Stimulated activated CD4-positive, alpha-beta T cell treated with anti-CD3 and anti-CD28 coated beads, Interleukin-12 subunit alpha, Interleukin-12 subunit beta, amount 100 ng/mL, for 4 hours (primary cell): ENCODE measurements at regions not wholly inside any gene's neighbourhood (a gene's known extent, or its start where the extent isn't known, plus 50 kb on each side); places are given as distances from the start of the nearest gene placed in this dataset.

ENCODE experiments used
- DNase-seq: peaks from one replicate; pipeline ENCODE4 v3.0.0-alpha.2; 2020

DNA sequence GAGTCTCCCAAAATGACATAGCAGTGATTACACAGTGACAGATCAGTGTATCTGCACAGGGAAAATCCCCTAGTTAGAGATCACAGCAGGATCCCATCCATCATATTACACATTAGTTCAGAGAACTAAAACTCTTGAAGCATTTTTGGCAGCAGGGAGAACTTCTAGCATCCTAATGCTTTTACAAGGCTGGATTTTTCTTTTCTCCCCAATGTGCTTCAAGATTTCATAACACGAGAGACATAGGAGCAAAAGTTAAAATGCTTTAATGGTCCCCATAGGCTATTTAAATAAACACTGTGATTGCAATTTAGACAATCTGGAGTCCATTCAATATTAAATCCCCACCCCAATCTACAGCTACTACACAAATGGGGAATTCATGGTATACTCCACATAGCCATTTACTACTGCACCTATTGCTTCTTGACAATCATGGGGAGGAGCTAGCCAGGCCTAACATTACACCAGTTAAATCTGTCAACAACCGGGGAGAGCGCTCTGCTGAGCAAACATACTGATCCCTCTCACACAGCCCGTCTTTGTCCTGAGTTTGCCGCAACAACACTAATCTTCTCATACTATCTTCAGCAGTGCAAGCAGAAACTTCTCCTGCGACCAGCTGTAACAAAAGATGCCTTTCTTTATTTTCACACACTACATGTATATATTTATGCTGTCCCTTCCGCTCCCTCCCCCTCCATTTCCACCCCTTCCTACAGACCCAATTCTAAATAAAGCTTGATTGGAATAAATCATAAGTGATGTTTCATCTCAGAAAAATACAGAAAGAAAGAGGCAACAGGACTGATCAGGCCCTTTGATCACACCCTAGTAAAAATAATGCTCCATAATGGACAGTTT, 120.3 kb upstream of the SOX5 start:
- DNase-seq: no peak

DNA sequence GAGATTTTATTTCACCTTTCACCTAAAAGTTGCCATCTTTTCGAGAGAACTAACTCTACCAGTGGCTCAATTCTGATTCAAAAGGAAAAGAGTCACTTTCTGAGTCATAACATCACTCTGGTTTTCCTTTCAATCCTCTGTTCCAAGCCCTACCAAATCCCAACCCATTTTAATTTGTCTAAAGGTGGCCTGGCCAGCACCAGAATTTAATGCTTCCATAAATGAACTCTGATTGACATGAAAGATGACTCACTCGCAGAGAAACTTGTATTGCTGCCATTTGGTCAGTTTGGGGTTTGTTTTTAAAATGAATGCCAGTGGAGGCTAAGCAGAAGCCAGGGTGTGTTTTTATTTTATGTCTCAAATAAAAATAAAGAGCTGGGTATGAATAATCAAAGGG, 117.4 kb upstream of the SOX5 start:
- DNase-seq: no peak

GRCh38 chr12:24066097-24066496, 116.6 kb upstream of the SOX5 start:
- DNase-seq: no peak

GRCh38 chr12:24062642-24063245, 113.3 kb upstream of the SOX5 start:
- no peak for DNase-seq

DNA sequence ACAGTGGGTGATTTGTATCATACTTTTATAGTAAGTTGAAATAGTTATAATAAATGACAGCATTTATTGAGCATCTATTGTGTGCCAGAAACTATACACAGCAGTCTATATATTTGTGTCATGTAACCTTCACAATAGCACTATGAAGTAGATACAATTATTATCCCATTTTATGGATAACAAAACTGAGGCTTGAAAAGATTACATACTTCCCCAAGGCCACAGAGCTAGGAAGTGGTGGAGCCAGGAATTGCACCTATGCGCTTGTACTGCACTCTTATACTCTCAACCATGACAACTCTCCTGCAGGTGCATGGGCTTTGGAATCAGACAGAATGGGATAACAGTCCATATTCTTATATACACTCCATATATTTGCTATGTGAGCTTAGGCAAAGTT, 110.6 kb upstream of the SOX5 start:
- no peak for DNase-seq

GRCh38 chr12:24057920-24058476, 108.5 kb upstream of the SOX5 start:
- no peak for DNase-seq

DNA sequence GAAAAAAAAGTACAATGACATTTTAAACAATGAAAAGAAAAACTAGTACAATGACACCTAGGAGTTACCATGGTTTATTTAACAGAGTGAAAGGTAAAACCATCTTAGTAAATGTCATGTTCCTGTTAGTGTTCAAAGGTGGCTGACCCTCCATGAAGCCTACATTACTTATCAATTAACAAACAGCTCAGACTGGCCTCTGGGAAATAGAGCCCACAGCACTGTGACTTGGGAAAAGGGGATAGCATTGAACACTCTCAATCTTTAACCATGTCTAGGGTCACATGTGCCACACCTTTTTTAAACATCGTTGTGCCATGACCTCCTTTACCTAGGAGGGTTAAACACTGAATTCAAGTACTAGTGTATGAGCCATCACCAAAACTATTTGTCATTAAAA, 106.3 kb upstream of the SOX5 start:
- DNase-seq: no peak

DNA sequence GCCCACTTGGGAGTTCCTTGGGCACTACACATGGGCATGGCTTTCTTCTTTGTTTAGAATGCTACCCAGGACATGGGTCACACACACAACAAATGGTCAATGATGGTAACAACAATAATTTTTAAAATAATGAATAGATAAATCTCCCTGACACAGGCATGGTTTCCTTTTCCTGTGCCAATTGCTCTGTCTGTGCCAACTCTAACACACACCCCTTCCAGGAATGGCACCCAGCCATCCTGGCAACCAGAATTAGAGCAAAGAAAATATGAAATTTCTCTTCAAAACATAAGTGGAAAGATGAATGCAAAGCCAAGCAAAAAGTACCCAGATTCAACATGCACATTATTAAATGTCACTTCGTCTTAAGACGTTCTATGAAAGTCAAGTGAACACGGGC, 104.9 kb upstream of the SOX5 start:
- DNase-seq: no peak

DNA sequence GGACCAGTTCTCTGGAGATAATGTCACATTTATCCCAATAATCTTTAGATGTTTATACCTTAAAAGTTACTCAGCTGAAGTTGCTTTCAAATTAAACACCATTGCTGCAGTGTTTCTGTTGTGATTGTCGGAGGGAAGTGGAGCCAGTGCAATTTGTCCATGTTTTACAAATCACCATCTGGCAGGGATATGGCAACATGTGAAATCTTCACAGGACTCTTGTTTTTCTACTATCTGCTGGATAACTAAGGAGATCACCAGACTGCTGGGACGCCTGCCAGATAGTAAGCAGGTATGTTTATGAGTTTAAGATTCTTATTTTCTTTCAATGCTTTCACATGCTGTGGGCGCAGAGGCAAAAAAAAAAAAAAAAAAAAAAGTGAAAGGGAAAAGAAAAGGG, 100.3 kb upstream of the SOX5 start:
- no peak for DNase-seq

DNA sequence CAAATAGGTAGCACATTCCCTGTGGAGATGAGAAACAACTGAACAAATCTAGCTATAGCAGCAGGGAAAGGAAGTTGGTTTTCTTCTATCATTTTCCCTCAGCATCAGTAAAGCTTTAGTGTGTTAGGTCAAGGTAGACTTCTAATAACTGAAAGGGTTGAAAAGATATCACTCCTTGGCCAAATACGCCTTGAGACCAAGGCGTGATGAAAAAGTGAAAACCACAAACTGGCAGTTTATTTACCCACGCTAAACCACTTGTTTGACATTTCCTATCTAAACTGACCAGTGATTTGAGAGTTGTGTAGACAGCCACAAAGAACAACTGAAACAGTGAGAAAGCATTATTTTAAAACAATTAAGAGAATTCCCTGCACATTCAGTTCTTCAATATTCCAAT, 99.6 kb upstream of the SOX5 start:
- DNase-seq: no peak

- no peak for DNase-seq
Measured at GRCh38 chr12:24048446-24048845, 99.0 kb upstream of the SOX5 start.

DNA sequence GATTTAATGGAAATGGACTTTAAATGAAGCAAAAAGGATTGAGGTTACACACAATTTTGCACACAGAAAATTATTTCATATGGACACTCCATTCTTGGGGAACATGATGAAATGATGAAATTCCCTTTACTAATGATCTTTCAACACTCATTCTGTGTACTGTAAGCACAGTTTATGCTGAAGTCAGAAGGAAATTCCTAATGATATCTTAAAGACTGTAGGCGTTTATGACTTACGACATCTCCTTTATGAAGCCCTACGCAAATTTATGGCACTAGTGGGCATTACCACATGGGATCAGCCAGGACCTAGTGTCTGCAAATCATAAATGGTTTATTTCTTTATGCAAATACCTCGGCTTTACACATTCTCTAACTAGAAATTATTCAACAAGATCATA, 97.9 kb upstream of the SOX5 start:
- DNase-seq: no peak

DNA sequence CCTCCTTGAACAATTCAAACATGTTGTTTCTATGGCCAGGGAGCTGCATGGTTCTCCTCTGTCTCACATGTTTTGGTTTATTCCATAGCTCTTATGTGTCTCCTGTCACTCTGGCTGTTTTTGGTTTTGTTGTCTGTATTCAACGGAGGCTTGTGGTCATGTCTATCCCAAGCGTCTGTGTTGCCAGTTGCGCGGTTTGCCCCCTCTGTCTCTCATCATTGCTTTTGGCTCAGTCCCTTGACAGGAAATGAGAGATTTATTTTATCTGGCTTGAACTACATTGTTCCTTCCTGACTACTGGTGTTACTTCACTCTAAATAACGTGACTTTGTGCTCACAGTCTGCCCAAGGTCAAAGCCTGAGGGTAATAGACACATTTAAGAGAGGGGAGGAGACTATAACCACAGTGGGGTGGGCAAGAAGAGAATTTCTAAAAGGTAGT, 96.4 kb upstream of the SOX5 start:
- no peak for DNase-seq

- DNase-seq: no peak
Measured at GRCh38 chr12:24044941-24045703, 95.7 kb upstream of the SOX5 start.

DNA sequence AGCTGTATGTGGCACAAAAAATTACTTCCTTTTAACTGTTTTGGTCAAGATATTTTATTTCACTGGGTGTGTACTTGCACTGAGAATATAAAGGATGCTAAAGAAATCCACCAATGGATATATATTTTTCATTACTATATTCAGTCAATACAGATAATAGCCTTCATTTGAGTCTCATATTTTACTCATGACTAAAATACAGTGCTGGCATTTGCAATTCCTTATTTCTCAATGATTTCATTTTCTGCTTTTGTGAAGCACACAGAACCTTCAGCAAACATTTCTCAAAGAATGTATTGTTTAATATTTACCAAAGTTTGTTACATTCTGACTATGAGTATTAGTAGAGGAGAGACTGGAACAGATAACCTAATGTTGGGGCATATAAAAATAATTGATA, 93.2 kb upstream of the SOX5 start:
- no peak for DNase-seq

DNA sequence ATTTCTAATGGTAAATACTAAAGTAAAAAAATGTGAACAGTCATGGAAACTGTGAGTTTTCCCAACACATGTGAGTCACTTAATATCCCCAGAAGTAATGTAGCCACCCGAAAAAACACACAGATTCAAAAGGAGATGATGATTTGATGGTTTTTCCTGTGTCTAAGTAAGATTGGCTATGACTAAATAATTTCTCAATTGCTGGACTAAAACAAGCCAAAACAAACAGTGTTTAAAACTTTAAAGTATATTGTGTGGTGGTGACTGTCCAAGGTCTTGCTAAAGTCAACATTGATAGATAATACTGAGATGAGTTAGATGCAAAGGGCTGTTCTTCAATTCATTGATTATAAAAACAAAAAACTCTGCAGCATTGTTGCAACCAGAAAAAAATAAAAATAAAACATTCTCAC, 89.6 kb upstream of the SOX5 start:
- no peak for DNase-seq

DNA sequence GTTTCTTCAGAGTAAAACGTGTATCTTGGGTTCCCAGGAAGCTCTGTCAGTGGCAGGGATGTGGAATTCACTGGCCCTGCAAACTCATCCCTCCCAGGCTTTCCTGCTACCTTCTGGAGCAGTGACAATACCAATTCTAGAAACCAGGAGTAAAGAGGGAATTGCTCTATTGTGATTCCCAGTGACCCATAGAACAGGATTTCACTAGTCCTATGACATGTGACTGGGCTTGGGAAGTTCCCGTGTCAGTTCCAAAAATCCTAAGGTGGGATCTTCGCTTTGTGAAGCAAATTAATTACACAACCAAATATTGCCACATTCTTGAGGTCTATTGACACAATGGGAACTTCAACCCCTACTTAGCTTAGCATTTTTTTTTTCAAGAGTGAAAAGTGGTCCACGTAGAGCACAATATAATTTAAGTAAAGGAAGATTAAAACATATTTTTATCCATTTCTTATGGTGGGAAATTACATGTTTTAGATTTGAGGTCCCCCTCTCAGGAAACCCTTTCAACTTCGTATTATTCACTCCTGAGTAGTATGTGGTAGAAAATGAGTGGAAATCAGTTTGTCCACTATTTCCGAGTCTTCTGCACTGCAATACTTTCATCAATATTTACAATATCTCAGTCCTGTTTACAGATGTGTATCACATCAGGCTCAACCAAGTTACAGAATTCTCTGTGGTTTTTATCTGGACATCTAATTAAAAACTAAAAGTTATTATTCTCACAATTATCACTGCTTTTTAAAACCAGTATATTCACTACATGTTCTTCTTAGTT, 88.9 kb upstream of the SOX5 start:
- no peak for DNase-seq

- no peak for DNase-seq
Measured at GRCh38 chr12:24036438-24037216, 87.2 kb upstream of the SOX5 start.

DNA sequence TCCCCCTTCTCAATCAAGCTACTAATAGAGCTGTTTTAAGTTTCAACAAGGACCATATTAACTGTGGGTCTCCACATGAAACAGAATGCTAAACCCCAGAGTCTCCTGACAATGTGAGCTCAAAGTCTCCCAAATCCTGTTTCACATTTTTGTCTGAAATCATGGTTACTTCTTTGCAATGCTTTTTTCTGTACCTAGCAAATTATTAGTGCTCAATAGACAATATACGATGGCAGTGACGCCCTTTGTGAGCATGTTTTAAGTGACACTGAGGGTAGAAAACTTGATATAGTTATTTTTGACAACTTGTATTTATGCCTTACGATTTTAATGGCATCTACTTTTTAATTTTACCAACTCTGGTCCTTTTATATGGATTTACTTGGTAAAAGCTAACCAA, 85.4 kb upstream of the SOX5 start:
- no peak for DNase-seq

DNA sequence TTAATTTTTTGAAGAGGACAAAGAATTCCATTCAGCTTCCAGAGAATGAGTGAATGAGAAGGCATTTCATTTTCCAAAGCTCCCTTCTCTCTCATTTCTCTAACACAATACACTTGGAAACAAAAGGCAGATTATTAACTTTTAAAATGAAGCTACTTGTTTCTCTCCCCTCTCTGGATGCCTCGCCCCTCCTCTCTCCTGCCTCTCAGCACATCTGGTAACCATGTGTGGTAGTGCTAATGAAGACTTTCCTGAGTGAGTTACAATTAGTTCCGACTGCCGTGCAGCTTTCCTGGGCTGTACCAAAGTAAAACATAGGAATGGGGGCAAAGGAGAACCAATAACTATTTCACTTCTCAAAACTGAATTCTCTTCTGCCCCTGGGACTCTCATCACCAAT, 84.7 kb upstream of the SOX5 start:
- DNase-seq: no peak

DNA sequence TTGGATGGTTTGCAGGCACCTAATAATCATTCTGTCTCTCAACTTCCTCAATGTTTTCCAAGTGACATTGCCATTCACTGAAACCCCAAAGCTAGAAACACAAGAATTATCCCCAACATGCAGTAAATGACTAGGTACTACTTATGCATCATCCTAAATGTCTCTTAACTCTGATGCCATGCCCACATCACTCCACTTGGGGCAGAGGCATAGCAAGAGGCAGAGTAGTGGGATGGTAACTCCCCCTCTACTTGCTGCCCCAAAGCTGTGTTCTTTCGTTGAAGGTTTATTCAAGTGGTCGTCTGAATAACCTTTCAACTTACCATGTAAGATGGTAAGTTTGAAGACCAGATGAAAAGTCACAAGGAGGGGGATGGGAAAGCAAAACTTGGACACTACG, 77.9 kb upstream of the SOX5 start:
- DNase-seq: no peak
